BJ (cell line): ENCODE measurements at regions not wholly inside any gene's neighbourhood (a gene's known extent, or its start where the extent isn't known, plus 50 kb on each side); places are given as distances from the start of the nearest gene placed in this dataset.

ENCODE experiments used
- CTCF ChIA-PET: fragments of 350-600 bp; formaldehyde crosslinking; extraction: SDS; loops from one replicate; lab custom pipeline; 2021; ENCODE audit warnings: antibody characterized with exemption, inconsistent platforms; lab: Yijun Ruan, JAX
- POLR2A ChIA-PET: fragments of 300-600 bp; sonication (Branson Sonifier 250); formaldehyde crosslinking; extraction: SDS; loops from one replicate; lab custom pipeline; 2021; ENCODE audit warnings: antibody characterized with exemption; lab: Charles Lee
- DNase-seq: peaks from one replicate; pipeline ENCODE4 v3.0.0-alpha.2; 2011; ENCODE audit warnings: low read depth
- H3K27me3 ChIP-seq: 2 replicates; pipeline ENCODE4 v1.6.0; 2011; ENCODE audit warnings: low read length; ENCODE audit not compliant: control insufficient read depth, insufficient read depth
- H3K36me3 ChIP-seq: 2 replicates; pipeline ENCODE4 v1.5.1; 2011; ENCODE audit warnings: low read length; ENCODE audit not compliant: control insufficient read depth, insufficient read depth
- H3K4me3 ChIP-seq: 2 replicates; pipeline ENCODE4 v1.5.1; 2011; ENCODE audit warnings: low read depth, mild to moderate bottlenecking, control low read depth, low read length
- TF ChIP-seq, protein P1 (sequence below): IDR thresholded peaks from 2 replicates; pipeline ENCODE4 v1.5.1; 2011; ENCODE audit warnings: low read depth, mild to moderate bottlenecking, control low read depth, inconsistent platforms, low read length, moderate library complexity; ENCODE audit not compliant: insufficient read depth

DNA sequence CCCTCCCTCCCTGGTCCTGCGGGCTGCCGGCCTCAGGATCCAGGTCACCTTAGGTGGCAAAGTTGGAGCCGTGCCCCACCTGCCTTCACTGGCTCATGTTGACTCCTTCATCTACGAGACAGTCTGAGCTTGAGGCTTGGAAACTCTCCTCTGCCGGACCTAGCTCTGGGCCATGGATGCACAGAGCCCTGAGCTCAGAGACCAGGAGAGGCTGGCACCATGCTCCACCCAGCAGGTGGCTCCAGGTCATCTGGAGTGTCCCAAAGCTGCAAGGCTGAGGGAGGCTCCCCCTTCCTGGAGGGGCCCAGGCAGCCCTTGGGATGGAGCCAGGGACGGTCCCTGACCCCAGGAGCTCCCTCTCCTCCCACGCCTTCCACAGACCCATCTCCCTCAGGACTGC lies 81.3 kb downstream of the PDGFA start:
- H3K36me3 ChIP-seq: no peaks in the 10 kb centered on the region
- TF ChIP-seq, protein P1, sequence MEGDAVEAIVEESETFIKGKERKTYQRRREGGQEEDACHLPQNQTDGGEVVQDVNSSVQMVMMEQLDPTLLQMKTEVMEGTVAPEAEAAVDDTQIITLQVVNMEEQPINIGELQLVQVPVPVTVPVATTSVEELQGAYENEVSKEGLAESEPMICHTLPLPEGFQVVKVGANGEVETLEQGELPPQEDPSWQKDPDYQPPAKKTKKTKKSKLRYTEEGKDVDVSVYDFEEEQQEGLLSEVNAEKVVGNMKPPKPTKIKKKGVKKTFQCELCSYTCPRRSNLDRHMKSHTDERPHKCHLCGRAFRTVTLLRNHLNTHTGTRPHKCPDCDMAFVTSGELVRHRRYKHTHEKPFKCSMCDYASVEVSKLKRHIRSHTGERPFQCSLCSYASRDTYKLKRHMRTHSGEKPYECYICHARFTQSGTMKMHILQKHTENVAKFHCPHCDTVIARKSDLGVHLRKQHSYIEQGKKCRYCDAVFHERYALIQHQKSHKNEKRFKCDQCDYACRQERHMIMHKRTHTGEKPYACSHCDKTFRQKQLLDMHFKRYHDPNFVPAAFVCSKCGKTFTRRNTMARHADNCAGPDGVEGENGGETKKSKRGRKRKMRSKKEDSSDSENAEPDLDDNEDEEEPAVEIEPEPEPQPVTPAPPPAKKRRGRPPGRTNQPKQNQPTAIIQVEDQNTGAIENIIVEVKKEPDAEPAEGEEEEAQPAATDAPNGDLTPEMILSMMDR: no peak
- H3K27me3 ChIP-seq: no peaks in the 10 kb centered on the region
- no peak for DNase-seq
- ChIA-PET CTCF (no interaction called here), POLR2A (no interaction called here)
- H3K4me3 ChIP-seq: no peak overlapping the region

DNA sequence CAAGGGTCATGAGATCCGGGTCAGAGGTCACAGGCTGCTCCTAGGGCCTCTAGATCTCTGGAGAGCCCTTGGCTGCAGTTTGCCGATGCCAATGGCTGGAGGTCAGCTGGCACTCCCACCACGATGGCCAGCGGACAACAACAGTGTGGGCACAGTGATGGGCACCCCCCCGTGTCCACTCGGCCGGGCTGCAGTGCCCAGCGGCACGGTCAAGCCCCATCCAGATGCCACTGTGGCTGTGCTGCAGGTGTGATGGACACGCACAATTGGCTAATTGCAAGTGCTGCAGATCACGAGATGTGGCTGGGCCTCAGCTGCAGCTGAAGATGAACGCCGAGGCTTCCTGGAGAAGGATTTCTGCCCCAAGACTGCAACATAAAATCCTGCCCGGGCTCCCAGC lies 80.7 kb downstream of the PDGFA start:
- ChIA-PET POLR2A (no interaction called here), CTCF (no interaction called here)
- Histone ChIP-seq H3K4me3 (no peak overlapping the region), H3K36me3 (no peaks in the 10 kb centered on the region), H3K27me3 (no peaks in the 10 kb centered on the region)
- no peak for DNase-seq
- TF ChIP-seq, protein P1: no peak

DNA sequence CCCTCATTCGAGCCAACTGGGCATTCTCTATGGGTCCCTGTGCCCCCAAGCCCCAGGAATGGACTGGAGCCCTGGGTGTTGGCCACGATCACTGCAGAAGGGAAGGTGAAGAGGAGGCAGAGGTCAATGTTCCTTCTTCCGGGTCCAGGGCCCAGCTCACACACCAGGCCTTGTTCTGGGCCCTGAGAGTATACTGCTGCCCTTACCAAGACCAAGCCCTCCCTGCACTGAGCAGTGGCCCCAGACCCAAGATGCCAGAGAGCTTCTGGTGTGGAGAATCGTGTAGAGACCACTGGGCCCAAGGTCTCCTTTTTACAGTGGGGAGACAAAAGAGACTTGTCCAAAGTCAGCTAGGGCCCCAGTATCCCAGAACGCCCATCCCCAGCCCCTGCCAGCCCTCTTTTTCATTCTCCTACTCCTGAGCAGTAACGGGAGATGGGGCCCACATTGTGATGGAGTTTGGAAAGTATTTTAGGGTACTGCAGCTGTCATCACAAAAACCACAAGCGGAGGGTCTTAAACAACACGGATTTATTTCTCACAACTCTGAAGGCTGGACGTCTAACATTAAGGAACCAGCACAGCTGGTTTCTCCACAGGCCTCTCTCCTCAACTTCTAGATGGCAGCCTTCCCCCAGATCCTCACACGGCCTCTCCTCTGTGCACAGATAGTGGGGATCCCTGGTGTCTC lies 79.4 kb downstream of the PDGFA start:
- H3K27me3 ChIP-seq: no peaks in the 10 kb centered on the region
- DNase-seq: no peak
- no peaks in the 10 kb centered on the region for H3K36me3 ChIP-seq
- TF ChIP-seq, protein P1: no peak
- POLR2A ChIA-PET: no interaction called here
- no peak overlapping the region for H3K4me3 ChIP-seq
- CTCF ChIA-PET: no interaction called here

DNA sequence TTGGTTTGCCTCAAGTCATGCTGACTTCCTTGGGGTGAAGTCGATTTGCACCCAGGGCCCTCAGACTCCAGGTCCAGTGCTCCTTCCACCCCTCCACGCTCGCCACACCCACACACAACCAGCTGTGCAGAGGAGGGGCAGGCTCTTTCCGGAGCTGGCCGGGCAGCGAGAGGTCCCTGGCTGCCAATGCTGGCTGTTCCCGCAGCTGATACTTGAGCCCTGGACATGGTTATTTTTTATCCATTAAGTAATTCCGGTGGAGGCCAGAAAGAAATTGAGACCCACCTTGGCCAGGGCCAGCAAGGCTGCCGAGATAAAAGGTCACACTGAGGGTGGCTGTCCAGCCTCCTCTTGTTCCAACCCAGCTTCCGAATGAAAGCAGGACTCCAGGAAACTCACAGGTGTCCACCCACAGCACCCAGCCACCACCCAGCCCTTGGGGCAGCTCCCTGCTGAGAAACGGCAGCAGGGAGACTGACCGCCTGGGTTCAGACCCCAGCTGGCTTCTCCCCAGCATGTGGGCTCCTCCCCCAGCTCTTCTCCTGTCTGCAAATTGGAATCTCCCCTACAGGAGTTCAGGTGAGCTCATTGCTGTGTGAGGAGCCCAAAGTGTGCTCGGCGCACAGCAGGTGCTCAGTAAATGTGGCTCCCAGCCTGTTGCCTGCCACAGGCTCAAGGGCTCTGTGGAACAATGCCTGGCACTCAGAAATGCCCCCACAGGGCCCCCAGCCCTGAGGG lies 77.8 kb downstream of the PDGFA start:
- ChIA-PET POLR2A (no interaction called here), CTCF (no interaction called here)
- TF ChIP-seq, protein P1: no peak
- no peaks in the 10 kb centered on the region for H3K27me3 ChIP-seq
- DNase-seq: no peak
- no peak overlapping the region for H3K4me3 ChIP-seq
- no peaks in the 10 kb centered on the region for H3K36me3 ChIP-seq

DNA sequence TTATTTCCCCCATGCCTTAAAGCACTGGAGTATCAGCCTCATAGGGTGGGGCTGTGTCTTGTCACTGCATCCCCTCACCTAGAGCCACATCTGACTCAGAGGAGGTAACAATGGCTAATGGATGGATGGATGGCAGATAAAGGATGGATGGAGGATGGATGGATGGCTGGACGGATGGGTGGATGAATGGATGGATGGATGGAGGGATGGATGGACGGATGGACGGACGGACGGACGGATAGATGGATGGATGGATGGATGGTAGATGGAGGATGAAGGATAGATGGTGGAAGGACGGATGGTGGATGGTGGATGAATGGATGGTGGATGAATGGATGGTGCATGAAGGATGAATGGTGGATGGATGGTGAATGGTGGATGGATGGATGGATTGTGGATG lies 77.2 kb downstream of the PDGFA start:
- ChIA-PET CTCF (no interaction called here), POLR2A (no interaction called here)
- Histone ChIP-seq H3K27me3 (no peaks in the 10 kb centered on the region), H3K4me3 (no peak overlapping the region), H3K36me3 (no peaks in the 10 kb centered on the region)
- TF ChIP-seq, protein P1: no peak
- no peak for DNase-seq
